ENCODE measurements at regions not wholly inside any gene's neighbourhood (a gene's known extent, or its start where the extent isn't known, plus 50 kb on each side); places are given as distances from the start of the nearest gene placed in this dataset.
"Not testable (repeated sequence)": the region's sequence is repeated elsewhere in the genome, so short reads cannot be mapped to it uniquely, and the experiment has no call there.

GRCh38 chr9:129547869-129548570 lies 72.9 kb downstream of the C9orf50 start:
- ATAC-seq (no peak), DNase-seq (no peak), FAIRE-seq (no peak)
- intact Hi-C loops (cut with DNase I) = no loop called here
- H3K4me3 ChIP-seq = no peak overlapping the region
- WGBS, 2 donors = 83 to 88% methylated on average over 9 of the region's 9 CpGs
- H3K4me1 ChIP-seq = peaks cover 0 to 13% (median 0%) of the 10 kb centered on the region in 3 donors
- no peak for TF ChIP-seq CTCF (IDR thresholded peaks at IDR 0.05)
- no peaks in the 10 kb centered on the region for H3K27me3 ChIP-seq
- H3K27ac ChIP-seq = no peak overlapping the region
- no peaks in the 10 kb centered on the region for H3K9me3 ChIP-seq
- H3K36me3 ChIP-seq = no peaks in the 10 kb centered on the region

GRCh38 chr9:129547063-129547462 lies 73.8 kb downstream of the C9orf50 start:
- 81% methylated on average over 4 of the region's 4 CpGs for WGBS, 2 donors
- no peak for FAIRE-seq
- no peak for ATAC-seq
- Histone ChIP-seq H3K4me1 (peaks cover 0 to 13% (median 0%) of the 10 kb centered on the region in 3 donors), H3K36me3 (no peaks in the 10 kb centered on the region), H3K9me3 (no peaks in the 10 kb centered on the region), H3K27ac (no peak overlapping the region), H3K4me3 (no peak overlapping the region), H3K27me3 (no peaks in the 10 kb centered on the region)
- TF ChIP-seq CTCF (IDR thresholded peaks at IDR 0.05) = no peak
- intact Hi-C loops (cut with DNase I) = no loop called here
- DNase-seq = no peak

DNA sequence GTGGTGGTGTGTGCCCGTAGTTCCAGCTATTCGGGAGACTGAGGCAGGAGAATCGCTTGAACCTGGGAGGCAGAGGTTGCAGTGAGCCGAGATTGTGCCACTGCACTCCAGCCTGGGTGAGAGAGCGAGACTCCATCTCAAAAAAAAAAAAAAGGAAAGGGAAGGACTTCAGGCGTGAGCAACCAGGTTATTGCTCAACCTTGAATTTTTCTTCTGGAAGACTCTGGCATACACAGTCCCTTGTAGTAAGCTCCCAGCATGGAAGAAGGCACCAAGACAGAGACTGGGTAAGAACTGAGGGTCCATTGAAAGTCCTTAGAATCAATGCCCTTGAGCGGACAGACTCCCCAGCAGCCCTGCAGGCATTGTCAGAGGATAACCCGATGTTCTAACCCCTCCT lies 75.0 kb downstream of the C9orf50 start:
- H3K36me3 ChIP-seq; H3K9me3 ChIP-seq; intact Hi-C loops (cut with DNase I); FAIRE-seq; H3K27ac ChIP-seq; DNase-seq; ATAC-seq; H3K27me3 ChIP-seq; H3K4me3 ChIP-seq: not testable (repeated sequence)
- WGBS, 2 donors = 75 to 87% methylated on average over 8 of the region's 8 CpGs
- peaks cover 0 to 13% (median 0%) of the 10 kb centered on the region in 3 donors for H3K4me1 ChIP-seq

DNA sequence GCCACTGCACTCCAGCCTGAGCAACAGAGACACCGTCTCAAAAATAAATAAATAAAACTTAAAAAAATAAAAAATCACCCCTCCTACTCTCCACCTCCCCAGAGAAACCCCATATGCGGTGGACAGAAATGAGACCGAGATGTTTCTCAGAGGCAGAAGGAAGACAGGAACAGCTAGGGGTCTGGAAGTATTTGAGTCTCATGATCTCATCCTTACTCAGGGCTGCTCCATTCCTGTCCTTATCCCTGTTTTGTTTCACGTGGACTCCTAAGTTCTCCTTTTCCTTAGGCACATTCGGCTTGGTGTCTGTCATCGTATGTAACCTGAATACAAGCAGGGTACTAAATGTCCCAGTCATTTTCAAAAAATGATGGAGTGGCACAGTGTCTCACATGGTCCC lies 76.1 kb downstream of the C9orf50 start:
- TF ChIP-seq CTCF (IDR thresholded peaks at IDR 0.05) = no peak
- Histone ChIP-seq H3K4me1 (peaks cover 0 to 8% (median 0%) of the 10 kb centered on the region in 3 donors), H3K9me3 (no peaks in the 10 kb centered on the region), H3K27me3 (no peaks in the 10 kb centered on the region), H3K27ac (no peak overlapping the region), H3K4me3 (no peak overlapping the region), H3K36me3 (no peaks in the 10 kb centered on the region)
- intact Hi-C loops (cut with DNase I) = no loop called here
- ATAC-seq (no peak), FAIRE-seq (no peak), DNase-seq (no peak)
- WGBS, 2 donors = 73 to 80% methylated on average over 6 of the region's 6 CpGs

DNA sequence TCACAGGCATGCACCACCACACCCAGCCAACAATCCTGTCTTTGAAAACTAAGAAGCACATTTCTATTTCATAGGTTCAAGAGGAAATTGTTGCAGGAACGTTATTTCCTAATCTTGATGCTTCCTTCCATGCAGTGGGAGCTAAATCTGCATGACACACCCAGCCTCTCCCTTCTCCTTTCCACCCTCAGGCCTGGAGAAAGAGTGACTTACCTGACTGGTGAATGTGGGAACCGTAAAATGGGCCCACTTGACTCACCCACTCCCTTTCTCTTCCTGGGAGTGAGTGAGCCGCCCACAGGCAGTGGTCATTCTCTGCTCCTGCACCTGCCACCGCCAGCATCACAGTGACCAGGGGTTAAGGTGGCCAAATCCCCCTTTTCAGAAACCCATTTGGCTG lies 78.2 kb downstream of the C9orf50 start:
- Histone ChIP-seq H3K27me3 (no peaks in the 10 kb centered on the region), H3K27ac (no peak overlapping the region), H3K9me3 (no peaks in the 10 kb centered on the region), H3K36me3 (no peaks in the 10 kb centered on the region), H3K4me3 (no peak overlapping the region), H3K4me1 (no peaks in the 10 kb centered on the region)
- WGBS, 2 donors = 77 to 85% methylated on average over 3 to 4 of the region's 4 CpGs
- FAIRE-seq = no peak
- no peak for DNase-seq
- no peak for TF ChIP-seq CTCF (IDR thresholded peaks at IDR 0.05)
- ATAC-seq = no peak
- intact Hi-C loops (cut with DNase I) = no loop called here
